ENCODE measurements at regions not wholly inside any gene's neighbourhood (a gene's known extent, or its start where the extent isn't known, plus 50 kb on each side); places are given as distances from the start of the nearest gene placed in this dataset.

GRCh38 chr1:165062346-165062745, 294.2 kb downstream of the LMX1A start:
- no peak for TF ChIP-seq CTCF (IDR thresholded peaks at IDR 0.05; ENCODE audit: low read depth, low read length, missing control alignments)
- H3K4me3 ChIP-seq (ENCODE audit: low read depth, low read length), result no peak overlapping the region
- no peak for DNase-seq (ENCODE audit: low read depth)

- TF ChIP-seq CTCF (IDR thresholded peaks at IDR 0.05; ENCODE audit: low read depth, low read length, missing control alignments), result no peak
- H3K4me3 ChIP-seq (ENCODE audit: low read depth, low read length), result no peak overlapping the region
- DNase-seq (ENCODE audit: low read depth), result no peak
These were observed 296.2 kb downstream of the LMX1A start for GRCh38 chr1:165060285-165060793.

- TF ChIP-seq CTCF (IDR thresholded peaks at IDR 0.05; ENCODE audit: low read depth, low read length, missing control alignments), result no peak
- no peak for DNase-seq (ENCODE audit: low read depth)
- H3K4me3 ChIP-seq (ENCODE audit: low read depth, low read length), result no peak overlapping the region
These were observed 298.6 kb downstream of the LMX1A start for GRCh38 chr1:165057956-165058355.

GRCh38 chr1:165056914-165057313, 299.6 kb downstream of the LMX1A start:
- H3K4me3 ChIP-seq (ENCODE audit: low read depth, low read length), result no peak overlapping the region
- DNase-seq (ENCODE audit: low read depth), result no peak
- no peak for TF ChIP-seq CTCF (IDR thresholded peaks at IDR 0.05; ENCODE audit: low read depth, low read length, missing control alignments)

- DNase-seq (ENCODE audit: low read depth), result no peak
- no peak overlapping the region for H3K4me3 ChIP-seq (ENCODE audit: low read depth, low read length)
- TF ChIP-seq CTCF (IDR thresholded peaks at IDR 0.05; ENCODE audit: low read depth, low read length, missing control alignments), result no peak
These were observed 300.9 kb downstream of the LMX1A start for GRCh38 chr1:165055581-165055980.

GRCh38 chr1:165054627-165055026, 301.9 kb downstream of the LMX1A start:
- no peak for DNase-seq (ENCODE audit: low read depth)
- H3K4me3 ChIP-seq (ENCODE audit: low read depth, low read length), result no peak overlapping the region
- TF ChIP-seq CTCF (IDR thresholded peaks at IDR 0.05; ENCODE audit: low read depth, low read length, missing control alignments), result no peak

- TF ChIP-seq CTCF (IDR thresholded peaks at IDR 0.05; ENCODE audit: low read depth, low read length, missing control alignments), result no peak
- no peak for DNase-seq (ENCODE audit: low read depth)
These were observed 303.2 kb downstream of the LMX1A start for GRCh38 chr1:165053351-165053750.

More at GRCh38 chr1:165053351-165053750, 303.2 kb downstream of the LMX1A start:
- H3K4me3 ChIP-seq (ENCODE audit: low read depth, low read length), result no peak overlapping the region
